ENCODE measurements at regions not wholly inside any gene's neighbourhood (a gene's known extent, or its start where the extent isn't known, plus 50 kb on each side); places are given as distances from the start of the nearest gene placed in this dataset.

- Histone ChIP-seq H3K9me1 (ENCODE audit: control insufficient read depth, insufficient read depth, low read length) (no peaks in the 10 kb centered on the region), H3K9me3 (replicated peaks; ENCODE audit: control insufficient read depth, insufficient read depth, low read depth, low read length) (no peaks in the 10 kb centered on the region), H3K9ac (ENCODE audit: insufficient read depth in 1 of 2, low read depth in 2 of 2, low read length in 2 of 2) (no peak overlapping the region), H3K27me3 (ENCODE audit: control insufficient read depth in 2 of 2, insufficient read depth in 2 of 2, low read length in 2 of 2) (peaks cover 0 to 48% of the 10 kb centered on the region in 2 experiments; a peak in 4 of 5 replicates), H3K36me3 (ENCODE audit: control insufficient read depth, insufficient read depth, low read length) (no peaks in the 10 kb centered on the region), H3K27ac (ENCODE audit: extremely low read depth, low read depth, low read length) (no peak overlapping the region), H3K4me2 (ENCODE audit: insufficient read depth, low read length) (no peak overlapping the region), H2AFZ (ENCODE audit: low read depth, low read length) (no peak overlapping the region), H3K79me2 (ENCODE audit: control insufficient read depth, insufficient read depth, low read length) (no peaks in the 10 kb centered on the region), H4K20me1 (replicated peaks; ENCODE audit: control insufficient read depth, insufficient read depth, low read length) (no peaks in the 10 kb centered on the region), H3K4me1 (replicated peaks in 1 of 2; ENCODE audit: control insufficient read depth in 2 of 2, insufficient read depth in 2 of 2, low read length in 2 of 2) (peaks cover 0 to 10% of the 10 kb centered on the region in 2 experiments; a peak in 2 of 5 replicates), H3K4me3 (no peak overlapping the region)
- no peak for FAIRE-seq
- ChIA-PET POLR2A (no interaction called here), CTCF (ENCODE audit: low intra/inter-chr PET ratio) (no interaction called here)
- 0% methylated on average over 2 of the region's 2 CpGs for WGBS (ENCODE audit: insufficient coverage, low coverage, missing lambda C conversion rate)
- no peak for ATAC-seq
- DNase-seq (ENCODE audit: extremely low read depth in 1 of 4, low spot score in 3 of 4) = no peak
- in situ Hi-C loops (cut with MboI) = no loop called here
- no TSS peak for BruUV-seq (replicated peaks)
- 0 out of 4 replicates have a peak, but pooled peaks of 1 of the 2 experiments have one; percentile 16 for TF ChIP-seq KDM1A (IDR thresholded peaks at IDR 0.05)
- TF ChIP-seq BCOR (IDR thresholded peaks at IDR 0.05) = 0 out of 2 replicates have a peak, but pooled peaks have one; percentile 31
- no peak for TF ChIP-seq RBM39 (optimal IDR thresholded peaks at IDR 0.05; ENCODE audit: low read depth, low read length)
- peak; percentile 45 for TF ChIP-seq RBM25 (IDR thresholded peaks at IDR 0.05; ENCODE audit: low read depth, low read length, severe bottlenecking)
- intact Hi-C loops (cut with micrococcal nuclease) = loop anchor here (10.0 kb wide), 1 partner anchor 137 kb away; no protein-coding TSS in a partner anchor
These were observed 133.8 kb downstream of the BARX1 start for GRCh38 chr9:93821307-93821703.

- Histone ChIP-seq H3K27ac (ENCODE audit: extremely low read depth, low read depth, low read length) (no peak overlapping the region), H3K4me3 (no peak overlapping the region), H2AFZ (ENCODE audit: low read depth, low read length) (no peak overlapping the region), H4K20me1 (replicated peaks; ENCODE audit: control insufficient read depth, insufficient read depth, low read length) (no peaks in the 10 kb centered on the region; the same call in 1 of the 2 replicates), H3K36me3 (ENCODE audit: control insufficient read depth, insufficient read depth, low read length) (no peaks in the 10 kb centered on the region), H3K9ac (ENCODE audit: insufficient read depth in 1 of 2, low read depth in 2 of 2, low read length in 2 of 2) (no peak overlapping the region), H3K27me3 (ENCODE audit: control insufficient read depth in 2 of 2, insufficient read depth in 2 of 2, low read length in 2 of 2) (peaks cover 0 to 43% of the 10 kb centered on the region in 2 experiments; a peak in 4 of 5 replicates), H3K79me2 (ENCODE audit: control insufficient read depth, insufficient read depth, low read length) (no peaks in the 10 kb centered on the region), H3K4me1 (replicated peaks in 1 of 2; ENCODE audit: control insufficient read depth in 2 of 2, insufficient read depth in 2 of 2, low read length in 2 of 2) (peaks cover 0 to 6% of the 10 kb centered on the region in 2 experiments; a peak in 2 of 5 replicates), H3K9me1 (ENCODE audit: control insufficient read depth, insufficient read depth, low read length) (no peaks in the 10 kb centered on the region), H3K4me2 (ENCODE audit: insufficient read depth, low read length) (no peak overlapping the region), H3K9me3 (replicated peaks; ENCODE audit: control insufficient read depth, insufficient read depth, low read depth, low read length) (no peaks in the 10 kb centered on the region)
- BruUV-seq (replicated peaks) = no TSS peak
- WGBS (ENCODE audit: insufficient coverage, low coverage, missing lambda C conversion rate) = 2% methylated on average over 6 of the region's 6 CpGs
- ATAC-seq (peak; percentile 80), DNase-seq (ENCODE audit: extremely low read depth in 1 of 4, low spot score in 3 of 4) (peak in 3 of 4 experiments; percentile 37 to 44 (median 38)), FAIRE-seq (no peak)
- POLR2A ChIA-PET = interaction anchor here (0.6 to 1.0 kb wide), 2 partner anchors 12 to 126 kb away, joined by 3 to 4 read pairs; no protein-coding TSS in a partner anchor
- intact Hi-C loops (cut with micrococcal nuclease) (loop anchor here (10.0 kb wide), 1 partner anchor 136 kb away; no protein-coding TSS in a partner anchor), in situ Hi-C loops (cut with MboI) (no loop called here)
- CTCF ChIA-PET (ENCODE audit: low intra/inter-chr PET ratio) = no interaction called here
- TF ChIP-seq ZNF395 (CRISPR knock-in tag; IDR thresholded peaks at IDR 0.05) = no peak
- peak in 1 of 2 experiments; percentile 27; a peak in 2 of 4 replicates for TF ChIP-seq RAD21 (CRISPR knock-in tag; conservative IDR thresholded peaks at IDR 0.05 in 1 of 2, IDR thresholded peaks at IDR 0.05 in 1 of 2)
- TF ChIP-seq DLX4 (CRISPR knock-in tag; IDR thresholded peaks at IDR 0.05) = no peak
- TF ChIP-seq PRDM10 (IDR thresholded peaks at IDR 0.05; ENCODE audit: partially characterized antibody) = peak; percentile 79
These were observed 134.4 kb downstream of the BARX1 start for GRCh38 chr9:93820667-93821306.
